Type B pancreatic cell (in vitro differentiated cells): ENCODE measurements at regions not wholly inside any gene's neighbourhood (a gene's known extent, or its start where the extent isn't known, plus 50 kb on each side); places are given as distances from the start of the nearest gene placed in this dataset.
"Not testable (repeated sequence)": the region's sequence is repeated elsewhere in the genome, so short reads cannot be mapped to it uniquely, and the experiment has no call there.

ENCODE experiments used
- DNase-seq: peaks from one replicate; pipeline ENCODE4 v3.0.0; 2021; ENCODE audit warnings: mixed read lengths; ENCODE audit not compliant: unreplicated experiment; ENCODE audit errors: extremely low spot score
- H3K27ac Mint-ChIP-seq: 2 replicates; pipeline ENCODE4 v1.8.0; 2021; ENCODE audit warnings: mild to moderate bottlenecking, mixed read lengths
- H3K27me3 Mint-ChIP-seq: 2 replicates; pipeline ENCODE4 v1.8.0; 2021; ENCODE audit warnings: mixed read lengths
- H3K36me3 Mint-ChIP-seq: 2 replicates; pipeline ENCODE4 v1.8.0; 2021; ENCODE audit warnings: mixed read lengths
- H3K4me1 Mint-ChIP-seq: one replicate; pipeline ENCODE4 v1.8.0; 2021; ENCODE audit warnings: mixed read lengths; ENCODE audit not compliant: unreplicated experiment
- H3K4me3 Mint-ChIP-seq: 2 replicates; pipeline ENCODE4 v1.8.0; 2021; ENCODE audit warnings: mild to moderate bottlenecking, mixed read lengths
- H3K9me3 Mint-ChIP-seq: 2 replicates; pipeline ENCODE4 v1.8.0; 2021; ENCODE audit warnings: mixed read lengths
- TF ChIP-seq, protein P1 (sequence below): fragments of 200-600 bp; sonication (generic); conservative IDR thresholded peaks from 2 replicates; pipeline ENCODE4 v1.5.0; 2021; ENCODE audit warnings: antibody characterized with exemption, mild to moderate bottlenecking

DNA sequence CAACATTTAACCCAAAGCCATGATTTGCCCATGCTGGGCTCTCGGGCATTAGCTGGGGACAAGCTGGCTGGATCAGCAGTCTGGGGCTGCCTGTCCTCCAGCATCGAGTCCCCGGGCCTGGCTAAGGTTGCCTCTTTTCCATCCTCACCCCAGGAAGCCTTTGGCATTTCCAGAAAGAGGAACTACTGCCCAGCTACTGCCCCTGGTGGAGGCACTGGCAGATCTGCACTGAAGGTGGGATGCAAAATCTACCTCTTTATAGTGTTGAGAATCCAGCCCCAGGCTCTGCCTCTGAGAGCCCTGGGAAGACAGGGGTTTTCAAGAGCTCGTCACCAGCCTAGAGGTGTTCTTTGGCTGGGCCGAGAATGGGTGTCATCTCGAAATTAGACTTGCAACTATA is 635.9 kb downstream of the MATN1 start:
- no peak for DNase-seq
- H3K9me3 Mint-ChIP-seq: peaks cover 13% of the 10 kb centered on the region
- H3K36me3 Mint-ChIP-seq: no peaks in the 10 kb centered on the region
- peaks cover 25% of the 10 kb centered on the region for H3K27me3 Mint-ChIP-seq
- no peak overlapping the region for H3K27ac Mint-ChIP-seq
- H3K4me3 Mint-ChIP-seq: no peak overlapping the region
- TF ChIP-seq, protein P1, sequence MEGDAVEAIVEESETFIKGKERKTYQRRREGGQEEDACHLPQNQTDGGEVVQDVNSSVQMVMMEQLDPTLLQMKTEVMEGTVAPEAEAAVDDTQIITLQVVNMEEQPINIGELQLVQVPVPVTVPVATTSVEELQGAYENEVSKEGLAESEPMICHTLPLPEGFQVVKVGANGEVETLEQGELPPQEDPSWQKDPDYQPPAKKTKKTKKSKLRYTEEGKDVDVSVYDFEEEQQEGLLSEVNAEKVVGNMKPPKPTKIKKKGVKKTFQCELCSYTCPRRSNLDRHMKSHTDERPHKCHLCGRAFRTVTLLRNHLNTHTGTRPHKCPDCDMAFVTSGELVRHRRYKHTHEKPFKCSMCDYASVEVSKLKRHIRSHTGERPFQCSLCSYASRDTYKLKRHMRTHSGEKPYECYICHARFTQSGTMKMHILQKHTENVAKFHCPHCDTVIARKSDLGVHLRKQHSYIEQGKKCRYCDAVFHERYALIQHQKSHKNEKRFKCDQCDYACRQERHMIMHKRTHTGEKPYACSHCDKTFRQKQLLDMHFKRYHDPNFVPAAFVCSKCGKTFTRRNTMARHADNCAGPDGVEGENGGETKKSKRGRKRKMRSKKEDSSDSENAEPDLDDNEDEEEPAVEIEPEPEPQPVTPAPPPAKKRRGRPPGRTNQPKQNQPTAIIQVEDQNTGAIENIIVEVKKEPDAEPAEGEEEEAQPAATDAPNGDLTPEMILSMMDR: peak; percentile 55
- H3K4me1 Mint-ChIP-seq: peaks cover 31% of the 10 kb centered on the region

DNA sequence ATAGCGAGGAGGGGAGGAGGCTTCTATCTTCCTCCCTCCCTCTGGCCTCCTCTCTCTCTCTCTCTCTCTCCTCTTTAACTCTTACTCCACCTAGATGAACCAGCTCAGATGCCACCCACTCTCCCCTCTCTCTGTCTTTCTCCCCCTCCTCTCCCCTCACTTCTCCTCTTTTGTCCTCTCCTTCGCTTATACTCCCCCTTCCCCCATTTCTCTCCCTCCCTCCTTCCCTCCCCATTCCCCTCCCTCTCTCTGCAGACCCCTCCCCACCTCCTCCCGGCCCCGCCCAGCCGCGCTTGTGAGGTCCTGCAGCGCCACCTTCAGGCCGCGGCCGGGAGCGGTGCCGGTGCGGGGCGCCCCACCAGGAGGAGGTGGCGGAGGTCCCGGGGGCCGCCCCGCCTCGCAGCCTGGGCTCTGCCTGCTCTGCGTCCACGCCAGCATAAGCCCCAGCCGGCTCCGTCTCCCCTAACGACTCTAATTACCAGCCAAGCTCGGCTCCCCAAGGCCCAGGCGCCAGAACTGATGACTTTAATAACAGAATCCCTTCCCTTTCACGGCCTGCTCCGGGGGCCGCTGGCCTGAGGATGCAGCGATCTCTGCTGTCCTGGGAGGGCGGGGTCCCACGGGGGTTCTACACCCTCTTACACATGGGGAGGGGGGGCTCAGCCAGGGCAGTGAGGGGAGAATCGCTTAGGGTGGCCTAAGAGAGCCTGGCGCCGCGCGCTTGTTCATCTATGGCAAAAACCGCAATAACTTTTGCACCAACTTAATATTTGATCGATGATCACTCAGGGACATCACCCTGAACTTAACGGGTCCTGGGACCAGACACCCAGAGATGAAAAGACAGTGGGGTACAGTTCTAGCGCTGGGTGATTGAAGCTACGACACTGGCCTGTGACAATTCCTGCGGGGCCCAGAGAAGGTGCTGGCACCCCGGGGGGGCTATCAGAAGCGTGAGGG is 637.3 kb downstream of the MATN1 start:
- peaks cover 27% of the 10 kb centered on the region for H3K27me3 Mint-ChIP-seq
- H3K9me3 Mint-ChIP-seq: peaks cover under 1% of the 10 kb centered on the region
- peaks cover 37% of the 10 kb centered on the region for H3K4me1 Mint-ChIP-seq
- peak; percentile 88 for DNase-seq
- peak overlapping the region; percentile 39 for H3K4me3 Mint-ChIP-seq
- TF ChIP-seq, protein P1: peak; percentile 87
- no peaks in the 10 kb centered on the region for H3K36me3 Mint-ChIP-seq
- H3K27ac Mint-ChIP-seq: no peak overlapping the region

DNA sequence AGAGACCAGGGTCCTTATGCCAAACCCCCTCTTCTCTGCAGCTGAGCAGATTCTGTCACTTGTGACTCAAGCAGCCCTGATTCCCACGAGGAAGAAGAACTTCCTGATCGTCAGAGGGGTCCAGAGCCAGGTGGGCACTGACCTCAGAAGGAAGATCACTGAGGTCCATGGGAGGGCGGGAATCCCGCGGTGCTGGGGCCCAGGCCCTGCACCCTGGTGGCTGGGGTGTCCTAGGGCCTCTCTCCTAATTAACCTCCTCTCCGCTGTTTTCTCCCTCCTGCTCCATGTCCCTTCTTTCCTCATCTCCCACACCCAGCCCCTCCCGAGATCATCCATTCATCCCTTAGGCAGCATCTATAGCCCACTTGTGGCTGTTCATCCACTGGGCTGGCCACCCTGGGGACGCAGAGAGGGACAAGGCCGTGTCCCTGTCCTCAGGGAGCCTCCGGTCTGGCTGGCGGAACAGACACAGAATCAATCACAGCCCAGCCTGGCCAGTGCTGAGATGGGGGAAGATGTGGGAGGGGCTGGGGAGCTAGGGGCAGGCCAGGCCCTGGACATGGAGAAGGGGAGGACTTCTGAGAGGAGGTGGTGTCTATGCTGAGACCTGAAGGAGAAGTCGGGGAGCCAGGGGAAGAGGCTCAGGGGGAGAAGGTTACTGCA is 638.3 kb downstream of the MATN1 start:
- Mint-ChIP-seq H3K27ac (no peak overlapping the region), H3K4me1 (peaks cover 37% of the 10 kb centered on the region), H3K36me3 (no peaks in the 10 kb centered on the region), H3K9me3 (no peaks in the 10 kb centered on the region), H3K27me3 (peaks cover 27% of the 10 kb centered on the region), H3K4me3 (no peak overlapping the region)
- TF ChIP-seq, protein P1: no peak
- no peak for DNase-seq

DNA sequence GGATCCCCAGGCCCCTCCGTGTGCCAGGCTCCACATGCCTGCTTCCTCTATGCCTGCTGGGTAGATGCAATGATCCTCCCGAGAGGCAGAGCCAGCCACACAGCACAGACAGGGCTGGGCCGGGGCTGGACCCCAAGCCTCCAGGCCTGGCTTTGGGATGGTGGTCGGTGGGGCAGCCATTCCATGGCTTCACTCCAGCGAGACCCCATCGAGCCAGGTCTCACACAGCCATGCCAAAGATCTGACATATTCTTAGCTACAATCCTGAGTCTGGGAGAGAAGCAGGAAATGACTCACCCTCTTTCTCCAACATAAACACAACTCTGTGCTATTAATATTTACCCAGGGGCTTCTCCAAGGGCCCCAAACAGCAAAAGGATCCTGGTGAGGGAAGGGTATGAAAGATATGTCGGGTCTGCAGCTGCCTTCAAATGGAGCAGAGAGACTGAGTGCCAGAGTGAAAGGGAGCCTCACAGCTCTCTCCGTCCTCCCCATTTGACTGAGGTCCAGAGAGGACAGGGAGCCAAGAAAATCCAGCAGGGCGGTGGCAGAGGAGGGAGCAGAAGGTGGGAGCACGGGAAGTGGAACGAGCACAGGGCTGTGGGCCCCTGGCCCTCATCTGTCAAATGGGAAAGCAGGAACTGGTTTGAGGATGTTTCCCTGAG is 639.5 kb downstream of the MATN1 start:
- Mint-ChIP-seq H3K36me3 (no peaks in the 10 kb centered on the region), H3K27ac (peak overlapping the region; percentile 31), H3K9me3 (no peaks in the 10 kb centered on the region), H3K27me3 (peaks cover 19% of the 10 kb centered on the region), H3K4me1 (peaks cover 27% of the 10 kb centered on the region), H3K4me3 (peak overlapping the region; percentile 35)
- no peak for DNase-seq
- TF ChIP-seq, protein P1: no peak

DNA sequence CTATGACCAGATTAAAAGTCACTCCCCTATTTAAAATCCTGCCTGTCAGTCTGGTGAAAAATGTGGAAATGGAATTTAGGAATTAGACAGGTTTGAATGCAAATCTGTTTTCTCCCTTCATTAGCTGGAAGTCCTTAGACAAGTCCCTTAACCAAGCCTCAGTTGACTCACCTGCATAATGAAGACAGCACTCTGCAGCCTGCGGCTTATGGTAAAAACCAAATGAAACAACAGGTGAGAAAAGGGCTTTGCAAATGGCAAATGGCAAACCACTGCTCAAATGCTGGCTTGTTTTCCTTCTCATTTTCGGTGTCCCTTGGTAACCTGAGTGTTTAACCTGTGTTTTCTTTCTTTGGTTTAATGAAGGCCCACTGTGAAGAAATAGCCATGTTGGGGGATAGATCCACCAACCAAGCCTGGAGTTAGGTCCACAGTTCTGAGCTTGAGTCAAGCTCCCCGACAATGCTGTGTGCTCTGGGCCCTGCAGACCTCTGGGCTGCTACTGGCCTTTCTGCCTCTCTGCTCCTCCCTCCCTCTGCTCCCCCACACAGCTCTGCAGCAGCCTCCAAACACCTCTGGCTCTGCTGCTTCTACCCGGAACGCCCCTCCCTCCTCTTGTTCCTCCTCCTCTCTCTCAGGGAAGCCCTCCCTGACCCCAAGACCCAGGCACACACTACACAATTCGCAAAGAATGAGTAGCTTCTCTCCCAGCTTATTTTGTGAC is 641.8 kb downstream of the MATN1 start:
- no peak for DNase-seq
- Mint-ChIP-seq H3K27me3 (peaks cover 13% of the 10 kb centered on the region), H3K27ac (no peak overlapping the region), H3K4me1 (peaks cover 19% of the 10 kb centered on the region), H3K4me3 (no peak overlapping the region), H3K9me3 (peaks cover 5% of the 10 kb centered on the region), H3K36me3 (no peaks in the 10 kb centered on the region)
- TF ChIP-seq, protein P1: no peak

DNA sequence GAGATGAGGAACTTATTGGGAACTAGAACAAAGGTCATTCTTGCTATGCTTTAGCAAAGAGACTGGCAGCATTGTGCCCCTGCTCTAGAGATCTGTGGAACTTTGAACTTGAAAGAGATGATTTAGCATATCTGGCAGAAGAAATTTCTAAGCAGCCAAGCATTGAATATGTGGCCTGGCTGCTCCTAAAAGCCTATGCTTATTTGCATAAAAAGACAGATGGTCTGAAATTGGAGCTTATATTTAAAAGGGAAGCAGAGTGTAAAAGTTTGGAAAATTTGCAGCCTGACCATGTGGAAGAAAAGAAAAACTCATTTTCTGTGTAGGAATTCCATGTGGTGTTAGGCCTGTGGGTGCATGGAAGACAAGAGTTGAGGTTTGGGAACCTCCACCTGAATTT is 647.5 kb downstream of the MATN1 start:
- H3K9me3 Mint-ChIP-seq, H3K27me3 Mint-ChIP-seq, H3K4me1 Mint-ChIP-seq, DNase-seq, H3K4me3 Mint-ChIP-seq, H3K27ac Mint-ChIP-seq, H3K36me3 Mint-ChIP-seq: not testable (repeated sequence)
